HG03460 (cell line): ENCODE measurements at regions not wholly inside any gene's neighbourhood (a gene's known extent, or its start where the extent isn't known, plus 50 kb on each side); places are given as distances from the start of the nearest gene placed in this dataset.
"Not testable (repeated sequence)": the region's sequence is repeated elsewhere in the genome, so short reads cannot be mapped to it uniquely, and the experiment has no call there.

Experiments used
- ATAC-seq: cut with Tn5 transposase; IDR thresholded peaks from one replicate; pipeline ENCODE4 v1.9.1; 2021; ENCODE audit not compliant: unreplicated experiment

- ATAC-seq, result no peak
Measured at GRCh38 chr6:51466427-51466826, 621.0 kb downstream of the PKHD1 start.

- ATAC-seq, result no peak
Measured at GRCh38 chr6:51467231-51467952, 620.0 kb downstream of the PKHD1 start.

GRCh38 chr6:51468704-51469103 is 618.7 kb downstream of the PKHD1 start:
- ATAC-seq, result no peak

GRCh38 chr6:51472745-51473487 is 614.5 kb downstream of the PKHD1 start:
- ATAC-seq, result no peak

- no peak for ATAC-seq
Measured at GRCh38 chr6:51474022-51474975, 613.1 kb downstream of the PKHD1 start.

GRCh38 chr6:51477711-51478311 is 609.6 kb downstream of the PKHD1 start:
- ATAC-seq, result no peak

- ATAC-seq, result no peak
Measured at GRCh38 chr6:51479296-51479695, 608.1 kb downstream of the PKHD1 start.

GRCh38 chr6:51480040-51480439 is 607.4 kb downstream of the PKHD1 start:
- no peak for ATAC-seq

- not testable (repeated sequence) for ATAC-seq
Measured at GRCh38 chr6:51485869-51486268, 601.5 kb downstream of the PKHD1 start.

- no peak for ATAC-seq
Measured at GRCh38 chr6:51487937-51488336, 599.5 kb downstream of the PKHD1 start.

GRCh38 chr6:51489133-51489532 is 598.3 kb downstream of the PKHD1 start:
- ATAC-seq, result no peak

GRCh38 chr6:51490101-51490500 is 597.3 kb downstream of the PKHD1 start:
- ATAC-seq, result no peak

GRCh38 chr6:51494342-51494741 is 593.1 kb downstream of the PKHD1 start:
- ATAC-seq, result no peak

GRCh38 chr6:51495096-51495495 is 592.3 kb downstream of the PKHD1 start:
- ATAC-seq, result no peak

- ATAC-seq, result no peak
Measured at GRCh38 chr6:51495610-51496396, 591.6 kb downstream of the PKHD1 start.

GRCh38 chr6:51502996-51503395 is 584.4 kb downstream of the PKHD1 start:
- ATAC-seq, result no peak

GRCh38 chr6:51505434-51505833 is 582.0 kb downstream of the PKHD1 start:
- no peak for ATAC-seq

- no peak for ATAC-seq
Measured at GRCh38 chr6:51509597-51509996, 577.8 kb downstream of the PKHD1 start.

GRCh38 chr6:51511081-51511480 is 576.3 kb downstream of the PKHD1 start:
- no peak for ATAC-seq
